Right lobe of liver (tissue), 4 donors: ENCODE measurements at regions not wholly inside any gene's neighbourhood (a gene's known extent, or its start where the extent isn't known, plus 50 kb on each side); places are given as distances from the start of the nearest gene placed in this dataset.

ENCODE experiments used
- POLR2A ChIP-seq: fragments of 450-650 bp; IDR thresholded peaks from one replicate; pipeline ENCODE4 v1.6.1; 2017; ENCODE audit warnings: antibody characterized with exemption, mild to moderate bottlenecking
- TF ChIP-seq, protein P1 (sequence below), 4 donors: fragments of 200-600 bp in 3 of 4; fragments of 450-650 bp in 1 of 4; IDR thresholded peaks; one replicate each; pipeline versions ENCODE4 v1.5.1 to v1.8.0; 2016 to 2022; ENCODE audit warnings: antibody characterized with exemption in 4 of 4, mild to moderate bottlenecking in 2 of 4
- donor health status: DM: no; HTN: no; CAD: no.
- donor health status: DM: no; HTN: no; CAD: no.
- donor health status: DM: no; HTN: yes; CAD: no.

- TF ChIP-seq, protein P1, sequence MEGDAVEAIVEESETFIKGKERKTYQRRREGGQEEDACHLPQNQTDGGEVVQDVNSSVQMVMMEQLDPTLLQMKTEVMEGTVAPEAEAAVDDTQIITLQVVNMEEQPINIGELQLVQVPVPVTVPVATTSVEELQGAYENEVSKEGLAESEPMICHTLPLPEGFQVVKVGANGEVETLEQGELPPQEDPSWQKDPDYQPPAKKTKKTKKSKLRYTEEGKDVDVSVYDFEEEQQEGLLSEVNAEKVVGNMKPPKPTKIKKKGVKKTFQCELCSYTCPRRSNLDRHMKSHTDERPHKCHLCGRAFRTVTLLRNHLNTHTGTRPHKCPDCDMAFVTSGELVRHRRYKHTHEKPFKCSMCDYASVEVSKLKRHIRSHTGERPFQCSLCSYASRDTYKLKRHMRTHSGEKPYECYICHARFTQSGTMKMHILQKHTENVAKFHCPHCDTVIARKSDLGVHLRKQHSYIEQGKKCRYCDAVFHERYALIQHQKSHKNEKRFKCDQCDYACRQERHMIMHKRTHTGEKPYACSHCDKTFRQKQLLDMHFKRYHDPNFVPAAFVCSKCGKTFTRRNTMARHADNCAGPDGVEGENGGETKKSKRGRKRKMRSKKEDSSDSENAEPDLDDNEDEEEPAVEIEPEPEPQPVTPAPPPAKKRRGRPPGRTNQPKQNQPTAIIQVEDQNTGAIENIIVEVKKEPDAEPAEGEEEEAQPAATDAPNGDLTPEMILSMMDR (IDR thresholded peaks at IDR 0.05): no peak
- no peak for TF ChIP-seq POLR2A
Observed at GRCh38 chr1:218573925-218574324, 228.8 kb downstream of the TGFB2 start.
